Keratinocyte (primary cell): ENCODE measurements at regions not wholly inside any gene's neighbourhood (a gene's known extent, or its start where the extent isn't known, plus 50 kb on each side); places are given as distances from the start of the nearest gene placed in this dataset.

Experiments used
- DNase-seq: peaks from one replicate; pipeline ENCODE4 v3.0.0-alpha.2; 2011; ENCODE audit warnings: low read depth, missing footprints, low spot score
- FAIRE-seq: peaks from 2 replicates; lab custom pipeline; 2011; peaks lifted over from hg19 to GRCh38; lab: Jason Lieb, UNC
- H2AFZ ChIP-seq: 2 replicates; pipeline ENCODE4 v1.6.0; 2012; ENCODE audit warnings: low read length, control low read depth, inconsistent platforms; ENCODE audit not compliant: control insufficient read depth
- H3K27ac ChIP-seq: 2 replicates; pipeline ENCODE4 v1.5.1; 2011; ENCODE audit warnings: low read length; ENCODE audit not compliant: control insufficient read depth, insufficient read depth
- H3K27me3 ChIP-seq: 3 replicates; pipeline ENCODE4 v1.6.0; 2011; ENCODE audit warnings: low read length; ENCODE audit not compliant: control insufficient read depth, insufficient read depth; ENCODE audit errors: extremely low read depth
- H3K36me3 ChIP-seq, 2 experiments: 2 replicates in 1 of 2; 3 replicates in 1 of 2; pipeline ENCODE4 v1.5.1; 2011; ENCODE audit warnings: low read length in 2 of 2, mild to moderate bottlenecking in 1 of 2; ENCODE audit not compliant: control insufficient read depth in 2 of 2, insufficient read depth in 2 of 2; ENCODE audit errors: extremely low read depth in 1 of 2
- H3K4me1 ChIP-seq: 3 replicates; pipeline ENCODE4 v1.5.1; 2011; ENCODE audit warnings: low read length; ENCODE audit not compliant: control insufficient read depth, insufficient read depth; ENCODE audit errors: extremely low read depth
- H3K4me2 ChIP-seq: 3 replicates; pipeline ENCODE4 v1.6.0; 2011; ENCODE audit warnings: low read depth, low read length; ENCODE audit not compliant: control insufficient read depth, insufficient read depth; ENCODE audit errors: extremely low read depth
- H3K4me3 ChIP-seq, 3 experiments: fragments of 200-600 bp in 1 of 3; sonication (generic) in 1 of 3; 2 replicates in 2 of 3; 3 replicates in 1 of 3; pipeline ENCODE4 v1.5.1; 2011 to 2016; ENCODE audit warnings: low read length in 3 of 3, mild to moderate bottlenecking in 3 of 3, control low read depth in 2 of 3, inconsistent platforms in 1 of 3, low read depth in 1 of 3, mixed read lengths in 1 of 3, mixed run types in 1 of 3, moderate library complexity in 1 of 3; ENCODE audit not compliant: control insufficient read depth in 2 of 3, insufficient read depth in 2 of 3; ENCODE audit errors: extremely low read depth in 1 of 3
- H3K79me2 ChIP-seq: 2 replicates; pipeline ENCODE4 v1.6.0; 2012; ENCODE audit warnings: low read length; ENCODE audit not compliant: control insufficient read depth, insufficient read depth
- H3K9ac ChIP-seq: 3 replicates; pipeline ENCODE4 v1.6.0; 2011; ENCODE audit warnings: low read length; ENCODE audit not compliant: control insufficient read depth, insufficient read depth; ENCODE audit errors: extremely low read depth
- H3K9me1 ChIP-seq: 3 replicates; pipeline ENCODE4 v1.6.0; 2011; ENCODE audit warnings: low read length; ENCODE audit not compliant: control insufficient read depth, insufficient read depth; ENCODE audit errors: extremely low read depth
- H3K9me3 ChIP-seq: 2 replicates; pipeline ENCODE4 v1.5.1; 2012; ENCODE audit warnings: low read depth, low read length; ENCODE audit not compliant: control insufficient read depth
- H4K20me1 ChIP-seq: 3 replicates; pipeline ENCODE4 v1.6.0; 2011; ENCODE audit warnings: low read length; ENCODE audit not compliant: control insufficient read depth, insufficient read depth; ENCODE audit errors: extremely low read depth
- CTCF ChIP-seq, 3 experiments: IDR thresholded peaks in 1 of 3; conservative IDR thresholded peaks in 1 of 3; optimal IDR thresholded peaks in 1 of 3; 2 replicates in 2 of 3; 3 replicates in 1 of 3; pipeline versions ENCODE3 to v1.5.1; 2011; ENCODE audit warnings: low read length in 3 of 3, mild to moderate bottlenecking in 3 of 3, moderate library complexity in 2 of 3, control low read depth in 1 of 3, inconsistent platforms in 1 of 3; ENCODE audit not compliant: insufficient read depth in 2 of 3; ENCODE audit errors: extremely low read depth in 1 of 3
- EZH2 ChIP-seq: IDR thresholded peaks from one replicate; pipeline ENCODE4 v1.6.1; 2012; ENCODE audit warnings: inconsistent platforms, mild to moderate bottlenecking, low read length, moderate library complexity
- dilution Hi-C: fragments of 300-500 bp; cut with MboI; formaldehyde crosslinking; loops from one replicate; pipeline ENCODE4 v1.7.0; 2020; ENCODE audit warnings: low sequenced_read_pairs; ENCODE audit not compliant: extremely low pct_ligation_motif_present

- no peaks in the 10 kb centered on the region for H3K9me1 ChIP-seq
- H3K27ac ChIP-seq = no peak overlapping the region
- H3K9ac ChIP-seq = no peak overlapping the region
- H3K4me3 ChIP-seq = peak overlapping the region in 1 of 3 experiments; percentile 77
- no peak for TF ChIP-seq CTCF (optimal IDR thresholded peaks at IDR 0.05 in 1 of 3, IDR thresholded peaks at IDR 0.05 in 1 of 3, conservative IDR thresholded peaks at IDR 0.05 in 1 of 3; ENCODE audit: extremely low read depth in 1 of 3, insufficient read depth in 2 of 3, low read length in 3 of 3)
- no peak for TF ChIP-seq EZH2
- H4K20me1 ChIP-seq = no peaks in the 10 kb centered on the region
- FAIRE-seq = peak; percentile 67
- peak overlapping the region; percentile 36 for H3K4me2 ChIP-seq
- H3K9me3 ChIP-seq = no peaks in the 10 kb centered on the region
- H3K4me1 ChIP-seq = peaks cover 21% of the 10 kb centered on the region
- dilution Hi-C loops = no loop called here
- no peak overlapping the region for H2AFZ ChIP-seq
- H3K79me2 ChIP-seq = no peaks in the 10 kb centered on the region
- DNase-seq = no peak
- no peaks in the 10 kb centered on the region for H3K27me3 ChIP-seq
- peaks cover 0 to 2% of the 10 kb centered on the region in 2 experiments for H3K36me3 ChIP-seq
These were observed 128.0 kb downstream of the RIN2 start for GRCh38 chr20:19885939-19886660.

GRCh38 chr20:19886661-19887288, 128.7 kb downstream of the RIN2 start:
- Histone ChIP-seq H3K27me3 (no peaks in the 10 kb centered on the region), H3K9ac (no peak overlapping the region), H2AFZ (no peak overlapping the region), H4K20me1 (no peaks in the 10 kb centered on the region), H3K4me2 (no peak overlapping the region), H3K36me3 (peaks cover 0 to 2% of the 10 kb centered on the region in 2 experiments), H3K9me1 (no peaks in the 10 kb centered on the region), H3K4me3 (no peak overlapping the region), H3K79me2 (no peaks in the 10 kb centered on the region), H3K27ac (no peak overlapping the region), H3K9me3 (no peaks in the 10 kb centered on the region), H3K4me1 (peaks cover 21% of the 10 kb centered on the region)
- DNase-seq (no peak), FAIRE-seq (no peak)
- TF ChIP-seq EZH2 = no peak
- TF ChIP-seq CTCF (optimal IDR thresholded peaks at IDR 0.05 in 1 of 3, IDR thresholded peaks at IDR 0.05 in 1 of 3, conservative IDR thresholded peaks at IDR 0.05 in 1 of 3; ENCODE audit: extremely low read depth in 1 of 3, insufficient read depth in 2 of 3, low read length in 3 of 3) = peak in 2 of 3 experiments; percentile 18 to 44
- dilution Hi-C loops = no loop called here
